ENCODE measurements at regions not wholly inside any gene's neighbourhood (a gene's known extent, or its start where the extent isn't known, plus 50 kb on each side); places are given as distances from the start of the nearest gene placed in this dataset.

DNA sequence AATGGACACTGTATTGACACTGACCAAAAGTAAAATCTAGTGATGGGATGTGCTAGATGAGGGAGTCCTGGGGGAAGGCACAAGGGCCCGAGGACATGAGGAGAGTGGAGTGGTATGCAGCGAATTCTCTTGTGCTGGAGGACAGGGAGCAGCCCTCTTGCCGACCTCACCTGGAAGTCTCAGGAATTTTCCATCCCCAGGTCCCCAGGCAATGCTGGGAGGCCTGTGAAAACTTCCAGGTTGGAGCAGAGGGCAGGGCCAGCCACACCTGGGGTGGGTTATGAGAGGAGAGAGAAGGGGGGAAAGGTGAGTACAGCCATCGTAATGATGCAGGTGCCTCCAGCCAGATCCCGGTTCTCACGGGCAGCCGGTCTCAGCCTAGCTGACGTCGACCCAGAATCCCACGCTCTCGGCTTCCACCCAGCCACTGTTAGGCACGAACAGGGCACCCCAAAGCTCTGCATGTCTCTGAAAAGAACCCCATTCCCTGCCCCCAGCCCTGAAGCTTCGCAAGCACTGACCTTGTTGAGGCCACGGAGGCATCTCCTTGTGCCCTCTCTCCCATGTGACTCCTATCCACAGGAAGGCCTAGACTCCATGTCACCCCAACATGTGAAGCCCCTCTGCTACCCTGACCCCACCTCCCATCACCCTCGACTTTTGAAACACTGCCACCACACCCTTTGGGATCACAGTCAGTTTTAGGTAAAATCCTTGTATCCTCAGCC is 239.7 kb upstream of the MYO3A start:
- H3K9me3 ChIP-seq: no peaks in the 10 kb centered on the region
- no peaks in the 10 kb centered on the region for H3K36me3 ChIP-seq
- H3K27me3 ChIP-seq: no peaks in the 10 kb centered on the region
- H3K4me1 ChIP-seq: no peaks in the 10 kb centered on the region
- TF ChIP-seq, protein P1, sequence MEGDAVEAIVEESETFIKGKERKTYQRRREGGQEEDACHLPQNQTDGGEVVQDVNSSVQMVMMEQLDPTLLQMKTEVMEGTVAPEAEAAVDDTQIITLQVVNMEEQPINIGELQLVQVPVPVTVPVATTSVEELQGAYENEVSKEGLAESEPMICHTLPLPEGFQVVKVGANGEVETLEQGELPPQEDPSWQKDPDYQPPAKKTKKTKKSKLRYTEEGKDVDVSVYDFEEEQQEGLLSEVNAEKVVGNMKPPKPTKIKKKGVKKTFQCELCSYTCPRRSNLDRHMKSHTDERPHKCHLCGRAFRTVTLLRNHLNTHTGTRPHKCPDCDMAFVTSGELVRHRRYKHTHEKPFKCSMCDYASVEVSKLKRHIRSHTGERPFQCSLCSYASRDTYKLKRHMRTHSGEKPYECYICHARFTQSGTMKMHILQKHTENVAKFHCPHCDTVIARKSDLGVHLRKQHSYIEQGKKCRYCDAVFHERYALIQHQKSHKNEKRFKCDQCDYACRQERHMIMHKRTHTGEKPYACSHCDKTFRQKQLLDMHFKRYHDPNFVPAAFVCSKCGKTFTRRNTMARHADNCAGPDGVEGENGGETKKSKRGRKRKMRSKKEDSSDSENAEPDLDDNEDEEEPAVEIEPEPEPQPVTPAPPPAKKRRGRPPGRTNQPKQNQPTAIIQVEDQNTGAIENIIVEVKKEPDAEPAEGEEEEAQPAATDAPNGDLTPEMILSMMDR (IDR thresholded peaks at IDR 0.05; ENCODE audit: low read depth, low read length): no peak
- H3K4me3 ChIP-seq (ENCODE audit: low read depth, low read length): no peak overlapping the region
- DNase-seq: no peak

DNA sequence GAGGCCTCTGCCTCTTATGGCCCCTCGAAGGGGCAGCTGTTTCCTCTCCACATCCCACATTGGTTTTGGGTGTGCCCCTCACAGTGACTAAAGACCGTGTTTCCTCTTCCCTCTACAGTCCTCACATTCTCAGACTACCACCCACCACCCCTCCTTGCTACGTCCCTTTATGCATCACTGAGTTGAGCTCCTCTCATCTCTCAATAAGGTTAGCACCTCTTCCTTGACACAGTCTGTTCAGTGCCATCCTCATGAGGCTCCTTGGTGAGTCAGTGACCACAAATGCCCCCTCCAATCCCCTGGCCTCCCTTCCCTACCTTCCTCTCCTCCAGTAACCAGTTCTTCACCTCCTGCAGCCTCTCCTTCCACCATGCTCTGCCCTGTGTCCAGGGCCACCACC is 239.1 kb upstream of the MYO3A start:
- TF ChIP-seq, protein P1 (IDR thresholded peaks at IDR 0.05; ENCODE audit: low read depth, low read length): no peak

DNA sequence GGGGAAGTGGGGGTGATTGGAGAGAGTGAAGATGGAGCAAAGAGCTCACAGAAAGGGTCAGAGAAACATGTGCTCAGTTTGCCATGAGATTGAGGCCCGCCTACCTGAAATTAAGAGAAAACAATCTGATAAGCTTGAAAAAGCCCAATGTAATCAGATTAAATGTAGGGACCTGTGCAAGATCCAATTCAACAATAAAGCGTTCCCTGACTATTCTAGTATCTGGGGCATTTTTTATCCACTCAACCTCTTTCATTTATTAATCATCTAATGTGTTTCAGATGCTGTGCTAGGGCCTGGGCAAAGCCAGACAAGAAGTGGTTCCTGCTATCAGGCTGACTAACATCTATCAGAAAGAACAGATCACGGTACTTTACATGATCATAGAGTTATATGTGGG is 238.4 kb upstream of the MYO3A start:
- Histone ChIP-seq H3K36me3 (no peaks in the 10 kb centered on the region), H3K4me3 (ENCODE audit: low read depth, low read length) (no peak overlapping the region), H3K27me3 (no peaks in the 10 kb centered on the region), H3K9me3 (no peaks in the 10 kb centered on the region), H3K4me1 (no peaks in the 10 kb centered on the region)
- no peak for DNase-seq
- TF ChIP-seq, protein P1 (IDR thresholded peaks at IDR 0.05; ENCODE audit: low read depth, low read length): no peak

More for the DNA sequence above, 239.1 kb upstream of the MYO3A start:
- H3K36me3 ChIP-seq: no peaks in the 10 kb centered on the region
- H3K9me3 ChIP-seq: no peaks in the 10 kb centered on the region
- H3K4me1 ChIP-seq: no peaks in the 10 kb centered on the region
- no peak for DNase-seq
- no peaks in the 10 kb centered on the region for H3K27me3 ChIP-seq
- no peak overlapping the region for H3K4me3 ChIP-seq (ENCODE audit: low read depth, low read length)

DNA sequence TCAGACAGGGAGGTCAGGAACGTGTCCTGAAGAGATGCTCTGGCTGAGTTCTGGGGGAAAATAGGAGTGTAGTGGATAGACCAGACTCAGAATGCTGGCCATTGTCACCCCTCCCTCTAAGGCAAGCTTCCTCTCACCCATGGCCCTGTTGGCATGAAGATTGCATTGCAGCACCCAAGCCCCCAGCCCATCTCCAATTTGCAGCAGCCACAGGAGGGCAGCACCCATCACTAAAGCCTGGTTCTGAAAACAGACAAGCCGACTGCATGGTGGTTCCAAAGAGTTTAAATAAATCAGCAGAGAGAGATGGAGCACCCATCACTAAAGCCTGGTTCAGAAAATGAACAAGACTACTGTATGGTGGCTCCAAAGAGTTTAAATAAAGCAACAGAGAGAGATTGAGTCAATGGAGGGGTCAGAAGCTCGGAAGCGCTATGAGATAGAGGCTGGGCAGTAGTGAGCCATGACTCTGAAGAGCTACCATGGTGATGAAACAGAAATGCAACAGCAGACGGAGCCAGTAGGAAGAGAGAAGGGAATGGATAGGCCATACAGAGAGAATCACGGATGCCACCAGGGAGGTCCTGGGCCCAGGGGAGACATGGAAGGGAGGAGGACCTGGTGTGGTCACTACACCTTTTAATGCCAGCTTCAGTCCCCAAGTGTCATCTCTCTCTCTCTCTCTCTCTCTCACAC is 237.9 kb upstream of the MYO3A start:
- Histone ChIP-seq H3K9me3 (no peaks in the 10 kb centered on the region), H3K36me3 (no peaks in the 10 kb centered on the region), H3K27me3 (no peaks in the 10 kb centered on the region), H3K4me1 (no peaks in the 10 kb centered on the region), H3K4me3 (ENCODE audit: low read depth, low read length) (no peak overlapping the region)
- DNase-seq: no peak
- TF ChIP-seq, protein P1 (IDR thresholded peaks at IDR 0.05; ENCODE audit: low read depth, low read length): peak; percentile 21; the same call in 1 of the 2 replicates

DNA sequence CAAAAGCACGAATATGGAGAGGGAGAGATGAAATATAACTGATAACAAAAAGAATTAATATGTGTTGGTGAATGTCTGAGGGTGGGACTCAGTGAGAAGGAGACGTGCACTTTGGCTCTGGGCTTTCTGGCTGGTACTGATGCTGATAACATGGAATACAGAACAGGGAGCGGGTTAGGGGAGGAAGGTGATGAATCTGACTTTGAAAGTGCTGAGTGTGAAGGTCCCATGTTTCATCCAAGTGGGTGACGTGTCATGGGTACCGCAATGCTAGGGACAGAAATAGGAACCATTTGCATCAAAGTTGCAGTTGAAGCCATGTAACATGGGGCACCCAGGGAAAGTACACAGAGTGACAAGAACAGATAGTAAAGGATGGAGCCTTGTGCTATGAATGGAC is 236.6 kb upstream of the MYO3A start:
- no peak for DNase-seq
- no peaks in the 10 kb centered on the region for H3K36me3 ChIP-seq
- TF ChIP-seq, protein P1 (IDR thresholded peaks at IDR 0.05; ENCODE audit: low read depth, low read length): no peak
- no peaks in the 10 kb centered on the region for H3K9me3 ChIP-seq
- H3K4me1 ChIP-seq: no peaks in the 10 kb centered on the region
- no peaks in the 10 kb centered on the region for H3K27me3 ChIP-seq
- H3K4me3 ChIP-seq (ENCODE audit: low read depth, low read length): no peak overlapping the region

DNA sequence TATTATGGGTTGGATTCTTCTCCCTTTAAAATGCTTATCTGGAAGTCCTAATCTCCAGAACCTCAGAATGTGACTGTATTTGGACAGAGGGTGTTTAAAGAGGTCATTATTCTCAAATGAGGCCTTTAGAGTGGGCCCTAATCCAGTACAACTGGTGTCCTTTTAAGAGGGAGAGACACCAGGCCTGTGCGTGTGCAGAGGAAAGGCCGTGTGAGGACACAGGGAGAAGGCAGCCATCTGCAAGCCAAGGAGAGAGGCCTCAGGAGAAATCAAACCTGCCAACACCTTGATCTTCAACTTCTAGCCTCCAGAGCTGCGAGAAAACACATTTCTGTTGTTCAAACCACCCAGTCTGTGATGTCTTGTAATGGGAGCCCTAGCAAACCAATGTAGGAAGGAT is 235.4 kb upstream of the MYO3A start:
- TF ChIP-seq, protein P1 (IDR thresholded peaks at IDR 0.05; ENCODE audit: low read depth, low read length): no peak
- Histone ChIP-seq H3K36me3 (no peaks in the 10 kb centered on the region), H3K27me3 (no peaks in the 10 kb centered on the region), H3K4me1 (no peaks in the 10 kb centered on the region), H3K4me3 (ENCODE audit: low read depth, low read length) (no peak overlapping the region), H3K9me3 (no peaks in the 10 kb centered on the region)
- DNase-seq: no peak
